AG04450 (cell line): ENCODE measurements at regions not wholly inside any gene's neighbourhood (a gene's known extent, or its start where the extent isn't known, plus 50 kb on each side); places are given as distances from the start of the nearest gene placed in this dataset.

Experiments used
- CTCF ChIA-PET: fragments of 300-600, 350-600 bp; formaldehyde crosslinking; extraction: SDS; loops from one replicate; lab custom pipeline; 2022; ENCODE audit warnings: antibody characterized with exemption, inconsistent platforms; lab: Charles Lee
- POLR2A ChIA-PET: fragments of 350-600 bp; formaldehyde crosslinking; extraction: SDS; loops from one replicate; lab custom pipeline; 2021; ENCODE audit warnings: antibody characterized with exemption, inconsistent platforms; lab: Yijun Ruan, JAX
- DNase-seq: peaks from one replicate; pipeline ENCODE4 v3.0.0-alpha.2; 2011; ENCODE audit warnings: low read depth, low spot score
- H3K27ac ChIP-seq: one replicate; pipeline ENCODE4 v1.5.1; 2012; ENCODE audit warnings: low read depth, low read length, control low read depth
- H3K27me3 ChIP-seq: one replicate; pipeline ENCODE4 v1.6.0; 2012; ENCODE audit warnings: low read length; ENCODE audit not compliant: control insufficient read depth, insufficient read depth
- H3K4me3 ChIP-seq: 2 replicates; pipeline ENCODE4 v1.5.1; 2011; ENCODE audit warnings: mild to moderate bottlenecking, low read depth, low read length, control low read depth
- H3K9me3 ChIP-seq: 2 replicates; pipeline ENCODE4 v1.5.1; 2012; ENCODE audit warnings: low read length; ENCODE audit not compliant: control insufficient read depth, insufficient read depth
- TF ChIP-seq, protein P1 (sequence below): IDR thresholded peaks from 2 replicates; pipeline ENCODE4 v1.5.1; 2011; ENCODE audit warnings: low read depth, low read length, control low read depth, inconsistent platforms

DNA sequence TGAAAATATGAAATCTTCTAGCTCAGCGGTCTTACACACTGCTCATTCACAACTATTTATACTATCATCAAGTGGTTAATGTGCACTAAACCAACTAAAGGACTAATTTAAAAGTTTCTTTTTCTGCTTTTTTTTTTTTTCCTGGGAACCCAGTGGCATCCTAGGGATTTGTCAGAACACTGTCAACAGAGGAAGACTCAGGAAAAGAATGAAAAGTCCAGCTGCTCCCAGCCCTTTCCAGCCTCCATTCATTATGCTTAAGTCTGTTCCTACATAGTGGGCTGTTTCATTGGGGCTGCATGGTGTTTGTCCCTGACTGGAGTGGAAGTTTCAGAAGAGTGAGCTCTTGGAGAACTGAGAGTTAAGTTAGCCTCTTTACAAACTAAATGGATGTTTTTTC is 391.1 kb downstream of the AASDHPPT start:
- CTCF ChIA-PET: interaction anchor here (0.7 kb wide), 1 partner anchor 99 kb away, joined by 3 read pairs; no protein-coding TSS in a partner anchor

DNA sequence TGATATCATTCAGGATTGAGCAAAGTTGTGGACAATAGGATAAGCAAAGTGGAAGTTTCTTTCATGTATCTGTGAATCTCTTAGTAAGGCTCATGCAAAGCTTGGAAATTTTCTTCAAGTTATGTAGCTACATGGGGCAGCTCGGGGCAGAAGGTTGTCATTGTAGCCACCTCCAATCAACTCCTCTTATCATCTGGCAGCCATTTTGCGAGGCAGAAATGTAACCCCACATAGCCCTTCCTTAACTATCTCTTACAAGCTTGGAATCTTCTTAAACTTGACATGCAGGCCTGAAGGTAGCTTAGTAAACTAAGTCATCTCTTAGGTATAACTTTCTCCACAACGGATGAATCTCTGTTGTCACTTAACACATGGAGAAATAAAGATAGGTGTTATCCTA is 392.8 kb downstream of the AASDHPPT start:
- DNase-seq: no peak
- Histone ChIP-seq H3K27ac (no peak overlapping the region), H3K27me3 (no peaks in the 10 kb centered on the region), H3K9me3 (peaks cover 5% of the 10 kb centered on the region; the same call in 1 of the 2 replicates), H3K4me3 (no peak overlapping the region)
- TF ChIP-seq, protein P1, sequence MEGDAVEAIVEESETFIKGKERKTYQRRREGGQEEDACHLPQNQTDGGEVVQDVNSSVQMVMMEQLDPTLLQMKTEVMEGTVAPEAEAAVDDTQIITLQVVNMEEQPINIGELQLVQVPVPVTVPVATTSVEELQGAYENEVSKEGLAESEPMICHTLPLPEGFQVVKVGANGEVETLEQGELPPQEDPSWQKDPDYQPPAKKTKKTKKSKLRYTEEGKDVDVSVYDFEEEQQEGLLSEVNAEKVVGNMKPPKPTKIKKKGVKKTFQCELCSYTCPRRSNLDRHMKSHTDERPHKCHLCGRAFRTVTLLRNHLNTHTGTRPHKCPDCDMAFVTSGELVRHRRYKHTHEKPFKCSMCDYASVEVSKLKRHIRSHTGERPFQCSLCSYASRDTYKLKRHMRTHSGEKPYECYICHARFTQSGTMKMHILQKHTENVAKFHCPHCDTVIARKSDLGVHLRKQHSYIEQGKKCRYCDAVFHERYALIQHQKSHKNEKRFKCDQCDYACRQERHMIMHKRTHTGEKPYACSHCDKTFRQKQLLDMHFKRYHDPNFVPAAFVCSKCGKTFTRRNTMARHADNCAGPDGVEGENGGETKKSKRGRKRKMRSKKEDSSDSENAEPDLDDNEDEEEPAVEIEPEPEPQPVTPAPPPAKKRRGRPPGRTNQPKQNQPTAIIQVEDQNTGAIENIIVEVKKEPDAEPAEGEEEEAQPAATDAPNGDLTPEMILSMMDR: no peak
- ChIA-PET POLR2A (no interaction called here), CTCF (no interaction called here)

More for the DNA sequence above, 391.1 kb downstream of the AASDHPPT start:
- Histone ChIP-seq H3K9me3 (no peaks in the 10 kb centered on the region), H3K27me3 (no peaks in the 10 kb centered on the region), H3K4me3 (no peak overlapping the region), H3K27ac (no peak overlapping the region)
- TF ChIP-seq, protein P1: no peak
- no peak for DNase-seq
- POLR2A ChIA-PET: no interaction called here

DNA sequence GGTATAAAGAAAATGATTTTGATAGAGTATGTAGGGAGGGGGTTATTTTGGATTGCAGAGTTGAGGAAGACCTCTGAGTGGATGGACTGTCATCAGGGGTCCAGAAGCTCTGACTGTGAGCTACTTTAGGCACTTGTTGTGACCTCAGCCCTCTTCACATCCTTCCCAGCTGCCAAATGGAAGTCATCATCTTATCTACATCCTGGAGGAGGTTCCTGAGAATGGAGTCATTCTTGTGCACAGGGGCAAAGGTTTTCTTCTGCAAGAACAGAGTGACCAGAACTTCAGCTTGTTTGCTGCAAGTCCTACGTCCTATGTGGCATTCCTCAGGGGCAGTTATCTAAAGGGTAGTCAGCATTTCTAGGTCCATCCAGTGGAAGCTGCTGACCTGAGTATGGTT is 393.8 kb downstream of the AASDHPPT start:
- H3K27ac ChIP-seq: no peak overlapping the region
- no peak for DNase-seq
- POLR2A ChIA-PET: no interaction called here
- H3K9me3 ChIP-seq: peaks cover 5% of the 10 kb centered on the region; the same call in 1 of the 2 replicates
- CTCF ChIA-PET: no interaction called here
- H3K4me3 ChIP-seq: no peak overlapping the region
- H3K27me3 ChIP-seq: no peaks in the 10 kb centered on the region
- TF ChIP-seq, protein P1: no peak

DNA sequence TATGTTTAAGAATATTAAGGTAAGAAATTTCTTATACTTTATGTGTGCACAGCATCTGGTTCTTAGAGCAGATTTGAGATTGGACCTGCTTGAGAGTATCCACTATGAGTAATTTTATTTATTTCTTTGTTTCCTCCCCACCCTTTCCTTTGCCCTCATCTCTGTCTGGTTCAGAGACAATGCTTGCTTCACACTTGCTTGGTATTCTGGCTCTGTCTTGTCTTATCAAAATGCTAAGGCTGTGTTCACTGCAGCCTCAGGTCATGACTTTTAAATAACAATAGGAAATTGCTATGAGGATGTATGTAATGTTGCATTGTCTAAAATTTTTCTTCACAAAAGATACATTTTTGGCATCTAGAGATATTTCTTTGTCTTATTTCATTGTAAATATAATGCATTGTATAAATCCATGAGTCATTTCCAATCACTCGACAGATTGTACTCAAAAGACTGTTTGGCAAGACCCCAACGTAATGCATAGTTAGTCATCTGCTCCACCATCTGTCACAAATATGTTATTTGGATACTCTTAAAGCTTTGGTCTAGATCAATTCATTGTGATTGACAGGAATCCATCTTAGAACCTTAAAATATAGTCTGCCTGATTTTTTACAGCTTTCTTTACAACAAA is 395.7 kb downstream of the AASDHPPT start:
- POLR2A ChIA-PET: no interaction called here
- CTCF ChIA-PET: no interaction called here
- Histone ChIP-seq H3K27ac (no peak overlapping the region), H3K4me3 (no peak overlapping the region), H3K9me3 (peaks cover 5% of the 10 kb centered on the region; the same call in 1 of the 2 replicates), H3K27me3 (no peaks in the 10 kb centered on the region)
- DNase-seq: no peak
- TF ChIP-seq, protein P1: no peak

DNA sequence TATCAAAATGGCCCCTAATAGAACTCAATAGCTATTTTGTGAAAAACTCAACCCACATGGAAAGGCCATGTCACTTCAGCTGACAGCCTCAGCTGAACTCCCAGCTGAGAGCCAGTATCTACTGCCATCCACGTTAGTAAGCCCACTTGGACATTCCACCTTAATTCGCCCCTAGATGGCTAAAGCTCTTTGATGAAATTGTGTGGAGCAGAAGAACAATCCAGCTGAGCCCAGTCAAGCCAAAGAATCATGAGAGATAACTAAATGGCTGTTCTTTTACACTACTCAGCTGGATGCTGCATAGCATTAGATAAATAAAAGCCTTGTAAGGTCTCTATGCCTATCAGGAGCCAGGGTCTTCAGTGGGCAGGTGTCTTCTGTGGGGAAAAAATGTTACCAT is 396.8 kb downstream of the AASDHPPT start:
- Histone ChIP-seq H3K9me3 (peaks cover 5% of the 10 kb centered on the region; the same call in 1 of the 2 replicates), H3K27me3 (no peaks in the 10 kb centered on the region), H3K27ac (no peak overlapping the region), H3K4me3 (no peak overlapping the region)
- CTCF ChIA-PET: no interaction called here
- POLR2A ChIA-PET: no interaction called here
- no peak for DNase-seq
- TF ChIP-seq, protein P1: no peak
